IPS-20b (cell line): ENCODE measurements at regions not wholly inside any gene's neighbourhood (a gene's known extent, or its start where the extent isn't known, plus 50 kb on each side); places are given as distances from the start of the nearest gene placed in this dataset.

Experiments used
- H3K27ac ChIP-seq: one replicate; pipeline ENCODE4 v1.5.1; 2013; ENCODE audit warnings: low read length
- H3K27me3 ChIP-seq: 2 replicates; pipeline ENCODE4 v1.6.1; 2013; ENCODE audit warnings: mild to moderate bottlenecking, low read length, inconsistent platforms; ENCODE audit not compliant: insufficient read depth
- H3K36me3 ChIP-seq: 2 replicates; pipeline ENCODE4 v1.6.1; 2013; ENCODE audit warnings: low read depth, mild to moderate bottlenecking, inconsistent platforms, low read length, moderate library complexity; ENCODE audit not compliant: insufficient read depth
- H3K4me1 ChIP-seq: 2 replicates; pipeline ENCODE4 v1.6.1; 2013; ENCODE audit warnings: mild to moderate bottlenecking, control low read depth, inconsistent platforms, low read length, moderate library complexity; ENCODE audit not compliant: insufficient read depth
- H3K4me3 ChIP-seq: 2 replicates; pipeline ENCODE4 v1.5.1; 2013; ENCODE audit warnings: mild to moderate bottlenecking, low read length, inconsistent platforms
- H3K9ac ChIP-seq: 2 replicates; pipeline ENCODE4 v1.6.1; 2013; ENCODE audit warnings: low read depth, mild to moderate bottlenecking, inconsistent platforms, low read length, moderate library complexity
- H3K9me3 ChIP-seq: 2 replicates; pipeline ENCODE4 v1.6.1; 2013; ENCODE audit warnings: mild to moderate bottlenecking, low read depth, low read length, inconsistent platforms; ENCODE audit not compliant: insufficient read depth

- H3K27me3 ChIP-seq = no peaks in the 10 kb centered on the region
- no peak overlapping the region for H3K9ac ChIP-seq
- H3K36me3 ChIP-seq = no peaks in the 10 kb centered on the region
- H3K4me3 ChIP-seq = no peak overlapping the region
- H3K4me1 ChIP-seq = no peaks in the 10 kb centered on the region
- no peak overlapping the region for H3K27ac ChIP-seq
- no peaks in the 10 kb centered on the region for H3K9me3 ChIP-seq
These were observed 187.6 kb upstream of the SPRED2 start for GRCh38 chr2:65620026-65620425.

DNA sequence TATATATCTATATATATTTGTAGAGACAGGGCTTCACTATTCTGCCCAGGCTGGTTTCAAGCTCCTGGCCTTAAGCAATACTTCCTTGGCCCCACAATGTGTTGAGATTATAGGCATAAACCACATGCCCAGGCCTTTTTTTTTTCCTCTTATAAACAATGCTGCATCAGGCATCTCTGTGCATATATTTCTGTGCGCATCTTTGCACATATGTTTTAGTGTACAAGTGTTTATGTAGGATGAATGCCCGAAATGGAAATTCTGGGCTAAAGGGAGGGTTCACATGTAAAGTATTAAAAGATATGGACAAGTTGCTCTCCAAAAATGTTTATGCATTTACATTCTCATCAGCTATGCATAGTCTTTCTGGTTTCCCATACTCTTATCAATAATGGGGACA is 183.2 kb upstream of the SPRED2 start:
- Histone ChIP-seq H3K4me3 (no peak overlapping the region), H3K27ac (no peak overlapping the region), H3K9me3 (no peaks in the 10 kb centered on the region), H3K36me3 (no peaks in the 10 kb centered on the region), H3K9ac (no peak overlapping the region), H3K27me3 (no peaks in the 10 kb centered on the region), H3K4me1 (peaks cover 16% of the 10 kb centered on the region; the same call in 1 of the 2 replicates)

- Histone ChIP-seq H3K27ac (no peak overlapping the region), H3K9ac (no peak overlapping the region), H3K27me3 (no peaks in the 10 kb centered on the region), H3K36me3 (no peaks in the 10 kb centered on the region), H3K9me3 (no peaks in the 10 kb centered on the region), H3K4me3 (no peak overlapping the region), H3K4me1 (peaks cover 16% of the 10 kb centered on the region; the same call in 1 of the 2 replicates)
These were observed 181.7 kb upstream of the SPRED2 start for GRCh38 chr2:65613968-65614555.

DNA sequence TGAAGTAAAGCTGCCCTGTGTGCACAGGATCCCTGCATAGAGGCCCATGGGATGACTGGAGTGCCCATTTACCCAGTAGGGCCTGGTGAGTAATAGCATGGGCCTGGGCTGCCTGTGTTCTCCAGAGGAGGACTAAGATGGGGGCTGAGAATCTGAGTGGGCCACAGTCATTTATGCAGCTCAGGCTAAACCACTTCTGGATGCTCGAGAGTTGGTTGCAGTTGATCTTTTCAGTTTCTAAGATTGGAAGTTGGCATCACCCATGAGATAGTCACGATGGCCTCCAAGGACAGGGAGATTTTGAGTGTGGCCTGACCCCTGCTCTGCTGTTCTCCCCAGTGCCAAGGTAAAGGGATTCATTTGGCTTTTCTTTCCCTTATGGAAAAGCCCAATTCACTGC is 179.1 kb upstream of the SPRED2 start:
- Histone ChIP-seq H3K4me1 (peaks cover 16% of the 10 kb centered on the region; the same call in 1 of the 2 replicates), H3K36me3 (no peaks in the 10 kb centered on the region), H3K4me3 (no peak overlapping the region), H3K27ac (no peak overlapping the region), H3K27me3 (no peaks in the 10 kb centered on the region), H3K9me3 (no peaks in the 10 kb centered on the region), H3K9ac (no peak overlapping the region)

DNA sequence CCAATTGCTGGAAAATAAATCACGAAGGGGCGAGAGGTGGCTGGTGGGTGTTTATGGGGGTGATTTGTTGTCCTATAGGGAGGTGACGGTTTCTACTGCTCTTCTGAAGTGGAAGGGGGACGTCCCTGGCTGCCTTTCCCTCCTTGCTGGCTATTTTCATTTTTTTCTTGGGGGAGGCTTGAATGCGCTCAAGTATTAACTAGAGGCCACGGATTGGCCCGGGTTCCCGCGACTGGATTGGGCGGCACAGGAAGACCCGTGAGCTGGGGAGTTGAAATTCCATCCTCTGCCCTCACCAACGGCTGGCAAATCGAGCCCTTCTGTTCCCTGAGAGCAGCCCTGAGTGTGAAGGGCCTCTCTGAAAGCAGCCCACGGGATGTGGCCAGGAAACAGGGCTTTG is 176.5 kb upstream of the SPRED2 start:
- Histone ChIP-seq H3K4me3 (no peak overlapping the region), H3K27ac (no peak overlapping the region), H3K36me3 (no peaks in the 10 kb centered on the region), H3K9ac (no peak overlapping the region), H3K9me3 (no peaks in the 10 kb centered on the region), H3K27me3 (no peaks in the 10 kb centered on the region), H3K4me1 (peaks cover 20% of the 10 kb centered on the region; the same call in 1 of the 2 replicates)

DNA sequence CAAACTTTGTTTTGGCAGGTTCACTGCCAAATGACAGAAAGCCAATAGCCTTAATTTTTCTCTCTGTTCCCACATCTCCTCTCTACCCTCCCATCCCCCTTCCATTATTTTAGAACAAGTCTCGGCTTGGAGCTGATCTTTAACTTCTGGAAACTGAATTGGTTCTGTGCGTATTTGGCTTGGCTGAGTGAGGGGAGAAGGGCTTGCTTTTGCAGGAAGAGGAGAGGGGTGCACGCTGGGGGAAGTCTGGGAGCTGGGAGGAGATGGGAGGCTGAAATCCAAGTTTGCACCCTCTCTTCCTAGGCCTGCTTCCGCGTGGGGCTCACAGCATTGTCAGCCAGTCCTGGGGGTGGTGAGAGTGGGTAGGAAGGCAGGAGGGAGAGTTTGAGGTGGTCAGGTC is 176.1 kb upstream of the SPRED2 start:
- Histone ChIP-seq H3K27ac (no peak overlapping the region), H3K36me3 (no peaks in the 10 kb centered on the region), H3K27me3 (no peaks in the 10 kb centered on the region), H3K4me1 (peaks cover 20% of the 10 kb centered on the region; the same call in 1 of the 2 replicates), H3K9ac (no peak overlapping the region), H3K9me3 (no peaks in the 10 kb centered on the region), H3K4me3 (no peak overlapping the region)

GRCh38 chr2:65607662-65608305 is 175.4 kb upstream of the SPRED2 start:
- peaks cover 13% of the 10 kb centered on the region; the same call in 1 of the 2 replicates for H3K4me1 ChIP-seq

DNA sequence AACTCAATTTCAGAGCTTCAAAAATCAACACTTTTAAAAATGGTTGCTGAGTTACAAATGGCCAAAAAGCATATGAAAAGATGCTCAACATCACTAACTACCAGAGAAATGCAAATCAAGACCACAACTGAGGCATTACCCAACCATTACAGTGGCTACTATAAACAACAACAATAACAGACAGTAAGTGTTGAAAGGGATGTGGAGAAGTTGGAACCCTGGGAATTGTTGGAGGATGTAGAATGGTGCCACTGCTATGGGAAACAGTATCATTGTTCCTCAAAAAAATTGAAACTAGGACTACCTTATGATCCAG is 173.3 kb upstream of the SPRED2 start:
- Histone ChIP-seq H3K9ac (no peak overlapping the region), H3K36me3 (no peaks in the 10 kb centered on the region), H3K4me1 (peaks cover 3% of the 10 kb centered on the region; the same call in 1 of the 2 replicates), H3K9me3 (no peaks in the 10 kb centered on the region), H3K27me3 (no peaks in the 10 kb centered on the region), H3K27ac (no peak overlapping the region), H3K4me3 (no peak overlapping the region)

More at GRCh38 chr2:65607662-65608305, 175.4 kb upstream of the SPRED2 start:
- Histone ChIP-seq H3K27me3 (no peaks in the 10 kb centered on the region), H3K9ac (no peak overlapping the region), H3K36me3 (no peaks in the 10 kb centered on the region), H3K27ac (no peak overlapping the region), H3K9me3 (no peaks in the 10 kb centered on the region), H3K4me3 (no peak overlapping the region)

- H3K27ac ChIP-seq = no peak overlapping the region
- no peak overlapping the region for H3K4me3 ChIP-seq
These were observed 172.8 kb upstream of the SPRED2 start for GRCh38 chr2:65605058-65605742.

DNA sequence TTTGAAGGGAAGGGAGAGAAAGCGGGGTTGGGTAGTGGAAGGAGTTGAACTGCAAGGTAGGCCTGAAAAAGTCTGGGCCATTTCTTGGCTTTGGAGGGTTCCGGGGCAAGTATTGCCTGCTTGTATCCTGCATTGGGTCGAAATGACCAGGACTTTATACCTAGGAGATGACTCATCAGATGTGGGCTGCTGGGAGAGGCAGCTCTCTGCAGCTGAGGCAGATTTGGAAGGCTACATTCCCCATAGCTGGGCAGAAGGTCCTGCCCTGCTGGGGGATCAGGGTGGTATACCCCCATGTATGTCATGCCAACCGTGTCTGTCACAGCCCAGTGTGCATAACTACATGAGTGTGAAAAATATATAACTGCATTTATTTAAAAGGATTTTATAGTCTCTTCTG is 171.8 kb upstream of the SPRED2 start:
- Histone ChIP-seq H3K9ac (no peak overlapping the region), H3K36me3 (no peaks in the 10 kb centered on the region), H3K9me3 (no peaks in the 10 kb centered on the region), H3K27ac (no peak overlapping the region), H3K4me1 (peaks cover 3% of the 10 kb centered on the region; the same call in 1 of the 2 replicates), H3K4me3 (no peak overlapping the region), H3K27me3 (no peaks in the 10 kb centered on the region)

More at GRCh38 chr2:65605058-65605742, 172.8 kb upstream of the SPRED2 start:
- H3K9ac ChIP-seq = no peak overlapping the region
- H3K27me3 ChIP-seq = no peaks in the 10 kb centered on the region
- no peaks in the 10 kb centered on the region for H3K36me3 ChIP-seq
- peaks cover 3% of the 10 kb centered on the region; the same call in 1 of the 2 replicates for H3K4me1 ChIP-seq
- no peaks in the 10 kb centered on the region for H3K9me3 ChIP-seq

- no peaks in the 10 kb centered on the region for H3K9me3 ChIP-seq
- H3K4me1 ChIP-seq = peaks cover 3% of the 10 kb centered on the region; the same call in 1 of the 2 replicates
- no peak overlapping the region for H3K9ac ChIP-seq
- no peaks in the 10 kb centered on the region for H3K36me3 ChIP-seq
- H3K4me3 ChIP-seq = no peak overlapping the region
- no peak overlapping the region for H3K27ac ChIP-seq
- no peaks in the 10 kb centered on the region for H3K27me3 ChIP-seq
These were observed 170.3 kb upstream of the SPRED2 start for GRCh38 chr2:65602603-65603235.
